Activated T-helper 1 cell treated with anti-CD3 and anti-CD28 coated beads, Interleukin-2, amount 50 U/mL, for 16 hours (primary cell): ENCODE measurements at regions not wholly inside any gene's neighbourhood (a gene's known extent, or its start where the extent isn't known, plus 50 kb on each side); places are given as distances from the start of the nearest gene placed in this dataset.
"Not testable (repeated sequence)": the region's sequence is repeated elsewhere in the genome, so short reads cannot be mapped to it uniquely, and the experiment has no call there.

ENCODE experiments used
- DNase-seq, 2 donors: peaks; one replicate each; pipeline ENCODE4 v3.0.0-alpha.2; 2020; ENCODE audit warnings: low read depth in 1 of 2, low spot score in 1 of 2

DNA sequence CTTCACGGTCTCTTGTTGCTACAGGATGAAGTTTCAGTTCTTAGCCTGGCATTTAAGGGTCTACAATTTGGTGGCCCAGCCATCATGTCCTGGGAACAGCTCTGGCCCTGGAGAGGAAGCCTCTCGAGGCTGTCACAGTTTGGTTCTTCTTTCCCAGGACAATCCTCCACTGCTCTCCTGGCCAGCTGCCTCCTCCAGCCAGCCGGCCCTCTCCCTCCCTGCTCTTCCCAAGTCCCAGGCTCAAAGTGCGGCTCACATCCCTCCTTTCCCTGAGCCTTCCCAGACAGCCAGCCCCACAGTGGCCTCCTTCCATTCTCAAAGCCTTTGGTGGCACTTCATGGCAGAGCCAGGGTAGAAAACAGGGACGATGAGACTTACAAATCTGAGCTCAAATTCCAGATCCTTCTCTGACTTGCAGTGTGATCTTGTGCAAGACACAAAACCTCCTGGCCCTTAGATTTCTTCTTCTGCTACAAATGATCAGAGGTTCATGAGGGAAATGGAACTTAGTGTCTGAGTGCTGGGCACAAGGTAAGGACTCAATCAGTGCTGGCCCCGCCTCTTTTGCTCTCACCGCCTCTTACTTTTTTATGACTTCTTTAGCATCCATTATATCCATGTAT is 223.8 kb upstream of the ECI2 start:
- no peak for DNase-seq

GRCh38 chr6:4358414-4359107 is 223.2 kb upstream of the ECI2 start:
- no peak for DNase-seq

- DNase-seq, result not testable (repeated sequence)
Measured at GRCh38 chr6:4357660-4358152, 222.3 kb upstream of the ECI2 start.

- no peak for DNase-seq
Measured at GRCh38 chr6:4356899-4357659, 221.7 kb upstream of the ECI2 start.

DNA sequence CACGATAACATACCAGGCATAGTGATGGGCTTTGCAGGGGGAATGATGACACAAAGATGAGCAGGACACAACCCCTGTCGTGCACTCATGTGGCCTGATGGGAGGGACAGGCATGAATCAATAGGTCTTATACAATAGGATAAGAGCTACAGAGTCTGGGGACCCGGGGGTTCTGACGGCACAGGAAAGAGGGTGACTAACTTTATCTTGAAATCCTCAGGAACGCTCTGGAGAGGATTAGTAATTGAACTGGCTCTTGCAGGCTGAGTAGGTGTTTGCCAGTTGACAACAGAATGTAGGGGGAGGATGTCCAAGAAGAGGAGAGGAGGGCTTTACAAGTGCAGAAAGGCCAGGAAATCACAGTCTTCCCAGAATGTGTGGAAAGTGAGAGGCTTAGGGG is 219.9 kb upstream of the ECI2 start:
- DNase-seq, result no peak

- DNase-seq, result no peak
Measured at GRCh38 chr6:4354181-4354580, 218.8 kb upstream of the ECI2 start.

DNA sequence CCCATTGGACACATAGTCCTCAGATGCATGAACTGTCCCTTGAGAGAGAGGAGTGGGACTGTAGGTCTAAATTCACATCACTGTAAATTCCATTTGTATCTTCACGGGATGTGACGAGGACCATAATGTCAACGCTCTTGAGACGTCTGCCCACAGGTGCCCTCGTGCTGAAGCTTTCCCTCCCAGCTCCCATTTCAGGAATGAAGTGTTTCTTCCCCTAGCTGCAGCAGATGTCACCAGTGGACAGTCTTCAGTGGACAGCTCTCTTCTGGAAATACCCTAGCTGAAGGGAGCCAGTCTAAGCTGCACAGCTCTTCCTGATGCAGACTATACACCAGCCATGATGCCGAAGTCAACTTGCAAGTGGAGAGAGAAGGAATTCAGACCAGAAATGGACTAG is 217.4 kb upstream of the ECI2 start:
- no peak for DNase-seq

DNA sequence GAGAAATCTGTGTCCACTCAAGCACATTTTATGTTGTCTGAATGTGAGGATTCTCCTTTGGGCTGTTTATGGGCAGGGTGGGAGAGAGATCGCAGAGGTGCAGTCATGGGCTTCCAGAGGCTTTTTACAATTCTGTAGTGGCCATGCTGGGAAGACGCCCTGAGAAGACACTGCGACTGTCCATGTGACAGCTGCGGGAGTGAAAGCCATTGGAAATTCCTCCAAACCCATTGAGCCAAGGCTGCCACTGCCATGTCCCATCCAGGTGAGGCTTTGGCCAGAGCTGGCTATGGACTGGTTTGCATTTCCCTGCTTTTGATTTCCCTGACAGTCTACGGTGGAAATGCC is 216.9 kb upstream of the ECI2 start:
- DNase-seq, result no peak

DNA sequence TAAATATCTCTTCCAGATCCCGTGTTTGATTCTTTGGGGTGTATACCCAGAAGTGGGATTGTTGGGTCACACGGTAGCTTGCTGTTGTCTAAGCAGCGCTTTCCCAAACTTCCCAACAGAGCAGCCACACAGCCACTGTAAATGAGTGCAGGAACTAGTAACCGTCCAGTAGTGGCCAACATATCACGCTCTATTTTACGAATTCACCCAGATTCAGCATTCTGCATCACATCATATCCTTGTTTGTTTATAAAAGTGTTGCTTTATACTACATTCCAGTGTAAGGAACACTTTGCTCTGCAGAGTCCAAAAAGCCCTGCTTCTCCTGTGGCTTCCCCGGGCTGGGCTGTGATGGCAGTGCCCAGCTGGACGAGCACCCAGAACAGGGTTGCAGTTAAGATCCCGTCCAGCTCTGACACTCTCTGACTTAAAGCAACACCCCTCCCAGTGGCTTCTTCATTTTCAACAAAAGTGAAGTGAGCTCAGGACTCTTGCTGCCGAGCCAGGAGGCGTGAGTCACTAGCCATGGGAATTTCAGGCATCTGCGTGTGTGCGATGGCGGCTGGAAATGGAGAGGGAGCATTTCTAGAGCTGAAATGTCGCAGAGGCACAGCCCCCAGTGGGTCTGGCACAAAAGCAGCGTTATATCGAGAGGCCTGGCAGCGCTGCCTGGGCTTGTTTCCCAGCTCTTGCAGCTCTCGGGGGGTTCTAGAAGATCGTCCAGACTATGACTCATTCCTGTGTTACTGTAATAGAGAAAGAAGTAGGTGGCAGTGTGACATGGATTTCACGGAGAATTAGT is 216.3 kb upstream of the ECI2 start:
- no peak for DNase-seq

DNA sequence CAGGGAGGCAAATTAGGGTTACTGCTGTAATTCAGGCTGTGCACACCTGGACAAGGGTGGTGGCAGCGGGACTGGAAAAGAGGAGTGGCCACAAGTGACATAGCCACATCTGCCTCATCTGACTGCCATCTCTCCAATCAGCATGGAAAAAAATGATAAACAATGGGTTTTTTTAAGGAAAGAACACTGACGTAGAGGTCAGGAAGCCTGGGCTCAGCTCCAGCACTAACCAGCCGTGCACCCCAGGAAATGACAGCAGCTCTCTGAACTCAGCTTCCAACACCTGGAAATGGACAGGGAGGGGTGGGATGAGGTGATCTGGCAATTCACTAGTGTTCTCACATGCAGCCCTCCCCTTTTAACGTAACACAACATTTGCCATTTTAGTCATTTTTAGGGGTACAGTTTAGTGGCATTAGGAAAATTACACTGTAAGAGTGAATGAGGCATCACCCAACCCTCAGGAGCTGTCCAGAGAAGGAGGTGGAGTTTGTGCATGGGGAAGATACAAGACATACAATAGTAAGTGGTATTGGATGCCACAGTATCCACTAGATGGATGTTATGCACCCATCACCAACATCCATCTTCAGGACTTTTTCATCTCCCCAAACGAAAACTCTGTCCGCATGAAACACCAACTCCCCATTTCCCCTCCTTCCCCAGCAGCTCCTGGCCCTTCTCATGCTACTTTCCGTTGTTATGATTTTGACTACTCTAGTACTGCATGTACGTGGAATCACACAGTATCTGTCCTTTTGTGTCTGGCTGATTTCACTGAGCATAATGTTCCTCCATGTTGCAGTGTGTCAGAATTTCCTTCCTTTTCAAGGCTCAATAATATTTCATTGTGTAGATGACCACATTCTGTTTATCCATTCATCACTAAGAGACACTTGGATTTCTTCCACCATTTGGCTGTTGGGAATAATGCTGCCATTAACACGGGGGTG is 215.5 kb upstream of the ECI2 start:
- DNase-seq, result no peak

- DNase-seq, result no peak
Measured at GRCh38 chr6:4349931-4350330, 214.6 kb upstream of the ECI2 start.

DNA sequence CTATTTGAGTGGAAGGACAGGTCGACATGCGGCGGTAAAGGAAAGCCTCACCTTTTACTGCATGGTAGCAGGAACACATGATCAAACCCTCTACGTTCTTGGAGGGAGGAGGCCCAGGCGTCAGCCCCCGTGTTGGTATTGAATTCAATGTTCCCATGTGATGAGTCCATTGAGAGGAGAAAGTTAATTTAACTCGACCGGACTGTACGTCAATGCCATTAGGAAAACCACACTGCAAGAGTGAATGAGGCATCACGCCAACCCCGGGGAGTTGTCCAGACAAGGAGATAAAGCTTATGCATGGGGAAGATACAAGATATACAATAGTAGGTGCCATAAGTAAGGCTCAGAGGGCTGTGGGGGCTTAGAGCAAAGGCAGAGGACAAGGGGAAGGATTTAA is 213.9 kb upstream of the ECI2 start:
- DNase-seq, result no peak

- DNase-seq, result no peak
Measured at GRCh38 chr6:4348462-4349112, 213.2 kb upstream of the ECI2 start.

- no peak for DNase-seq
Measured at GRCh38 chr6:4347877-4348276, 212.5 kb upstream of the ECI2 start.

GRCh38 chr6:4346659-4347333 is 211.4 kb upstream of the ECI2 start:
- DNase-seq, result no peak

DNA sequence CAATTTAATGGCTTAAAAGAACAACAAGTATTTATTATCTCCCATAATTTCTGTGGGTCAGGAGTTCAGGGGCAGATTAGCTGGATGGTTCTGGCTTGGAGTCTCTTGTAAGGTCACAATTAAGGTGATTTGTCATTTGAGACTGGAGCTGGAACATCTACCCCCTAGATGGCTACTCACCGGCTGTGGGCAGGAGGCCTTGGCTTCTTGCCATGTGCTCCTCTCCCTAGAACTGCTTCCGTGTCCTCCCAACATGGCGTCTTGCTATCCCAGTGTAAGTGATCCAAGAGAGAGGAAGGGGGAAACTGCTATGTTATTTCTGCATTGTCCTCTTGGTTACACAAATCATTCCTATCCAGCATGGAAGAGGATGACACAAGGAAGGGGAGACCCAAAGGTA is 210.2 kb upstream of the ECI2 start:
- DNase-seq, result no peak

GRCh38 chr6:4344317-4344899 is 209.0 kb upstream of the ECI2 start:
- DNase-seq, result no peak

- no peak for DNase-seq
Measured at GRCh38 chr6:4342407-4343137, 207.2 kb upstream of the ECI2 start.
